Esophagus squamous epithelium (tissue), 4 donors: ENCODE measurements at regions not wholly inside any gene's neighbourhood (a gene's known extent, or its start where the extent isn't known, plus 50 kb on each side); places are given as distances from the start of the nearest gene placed in this dataset.

Source experiments
- CTCF ChIP-seq, 6 experiments: fragments of 450-650 bp in 4 of 6; fragments of 200-600 bp in 2 of 6; sonication (generic) in 2 of 6; IDR thresholded peaks; one replicate each; pipeline ENCODE4 v1.5.1; 2016 to 2019; ENCODE audit warnings: antibody characterized with exemption in 6 of 6, mild to moderate bottlenecking in 4 of 6, moderate library complexity in 4 of 6
- POLR2A ChIP-seq, 4 donors: fragments of 450-650 bp; IDR thresholded peaks; one replicate each; pipeline ENCODE4 v1.6.1; 2017; ENCODE audit warnings: antibody characterized with exemption in 4 of 4, mild to moderate bottlenecking in 4 of 4, moderate library complexity in 3 of 4

DNA sequence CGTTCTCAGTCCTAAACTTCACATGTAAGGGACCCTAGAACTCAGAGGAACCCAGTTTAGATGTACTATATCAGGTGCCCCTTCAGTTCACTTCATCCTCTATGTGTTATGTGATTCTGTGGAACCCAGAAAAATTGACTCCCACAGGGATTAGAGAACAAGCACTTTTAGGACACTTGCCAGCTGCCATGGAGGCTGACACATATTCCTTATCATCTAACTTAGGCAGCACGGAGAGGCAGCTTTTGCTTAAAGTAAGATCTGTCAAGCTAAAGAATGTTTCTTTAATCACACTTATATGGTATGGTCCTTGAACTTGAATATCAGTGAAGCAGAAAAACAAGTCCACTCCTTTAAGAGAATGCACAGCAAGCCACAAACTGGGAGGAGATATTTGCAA is 701.5 kb upstream of the ID4 start:
- TF ChIP-seq CTCF (IDR thresholded peaks at IDR 0.05), result no peak
- TF ChIP-seq POLR2A (IDR thresholded peaks at IDR 0.05), result no peak
